Neural cell (in vitro differentiated cells): ENCODE measurements at regions not wholly inside any gene's neighbourhood (a gene's known extent, or its start where the extent isn't known, plus 50 kb on each side); places are given as distances from the start of the nearest gene placed in this dataset.

Experiments used
- EP300 ChIP-seq: fragments of 450-650 bp; conservative IDR thresholded peaks from 2 replicates; pipeline ENCODE4 v1.6.1; 2014; ENCODE audit warnings: antibody characterized with exemption, mild to moderate bottlenecking, moderate library complexity; ENCODE audit not compliant: poor library complexity, severe bottlenecking
- RAD21 ChIP-seq: fragments of 450-650 bp; conservative IDR thresholded peaks from 2 replicates; pipeline ENCODE4 v1.6.1; 2014; ENCODE audit warnings: antibody characterized with exemption, mild to moderate bottlenecking, moderate library complexity
- SMC3 ChIP-seq: fragments of 450-650 bp; conservative IDR thresholded peaks from 2 replicates; pipeline ENCODE4 v1.6.1; 2014; ENCODE audit warnings: antibody characterized with exemption, mild to moderate bottlenecking, moderate library complexity; ENCODE audit not compliant: poor library complexity
- TAF1 ChIP-seq: IDR thresholded peaks from 2 replicates; pipeline ENCODE4 v1.6.1; 2012; ENCODE audit warnings: low read depth
- TF ChIP-seq, protein P1 (sequence below): fragments of 450-650 bp; IDR thresholded peaks from 2 replicates; pipeline ENCODE4 v1.5.1; 2014; ENCODE audit warnings: antibody characterized with exemption, mild to moderate bottlenecking, moderate library complexity; ENCODE audit not compliant: poor library complexity, severe bottlenecking
- TF ChIP-seq, protein P2 (sequence below): IDR thresholded peaks from 2 replicates; pipeline ENCODE4 v1.6.1; 2012; ENCODE audit warnings: borderline replicate concordance

DNA sequence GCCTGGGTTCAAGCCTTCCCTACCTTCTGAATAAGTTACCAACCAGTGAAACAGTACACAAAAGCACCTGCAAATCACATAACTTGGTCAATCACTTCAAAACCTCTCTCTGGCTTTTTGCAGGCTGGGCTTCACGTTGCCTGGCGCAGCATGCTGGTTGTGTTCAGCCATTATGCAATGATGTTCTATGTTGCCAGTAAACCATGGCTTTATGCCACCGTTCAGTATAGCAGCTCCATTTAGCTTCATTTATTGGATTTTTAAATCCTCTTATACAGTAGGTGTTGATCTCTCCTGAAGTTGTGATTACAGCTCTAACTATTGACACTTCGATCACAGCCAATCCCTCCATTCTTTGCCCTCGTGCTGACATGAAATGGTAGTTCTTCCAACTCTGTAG lies 233.6 kb upstream of the PTBP2 start:
- TF ChIP-seq, protein P1, sequence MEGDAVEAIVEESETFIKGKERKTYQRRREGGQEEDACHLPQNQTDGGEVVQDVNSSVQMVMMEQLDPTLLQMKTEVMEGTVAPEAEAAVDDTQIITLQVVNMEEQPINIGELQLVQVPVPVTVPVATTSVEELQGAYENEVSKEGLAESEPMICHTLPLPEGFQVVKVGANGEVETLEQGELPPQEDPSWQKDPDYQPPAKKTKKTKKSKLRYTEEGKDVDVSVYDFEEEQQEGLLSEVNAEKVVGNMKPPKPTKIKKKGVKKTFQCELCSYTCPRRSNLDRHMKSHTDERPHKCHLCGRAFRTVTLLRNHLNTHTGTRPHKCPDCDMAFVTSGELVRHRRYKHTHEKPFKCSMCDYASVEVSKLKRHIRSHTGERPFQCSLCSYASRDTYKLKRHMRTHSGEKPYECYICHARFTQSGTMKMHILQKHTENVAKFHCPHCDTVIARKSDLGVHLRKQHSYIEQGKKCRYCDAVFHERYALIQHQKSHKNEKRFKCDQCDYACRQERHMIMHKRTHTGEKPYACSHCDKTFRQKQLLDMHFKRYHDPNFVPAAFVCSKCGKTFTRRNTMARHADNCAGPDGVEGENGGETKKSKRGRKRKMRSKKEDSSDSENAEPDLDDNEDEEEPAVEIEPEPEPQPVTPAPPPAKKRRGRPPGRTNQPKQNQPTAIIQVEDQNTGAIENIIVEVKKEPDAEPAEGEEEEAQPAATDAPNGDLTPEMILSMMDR = no peak
- TF ChIP-seq RAD21 = no peak
- TF ChIP-seq EP300 = no peak
- no peak for TF ChIP-seq SMC3
- no peak for TF ChIP-seq TAF1
- TF ChIP-seq, protein P2, sequence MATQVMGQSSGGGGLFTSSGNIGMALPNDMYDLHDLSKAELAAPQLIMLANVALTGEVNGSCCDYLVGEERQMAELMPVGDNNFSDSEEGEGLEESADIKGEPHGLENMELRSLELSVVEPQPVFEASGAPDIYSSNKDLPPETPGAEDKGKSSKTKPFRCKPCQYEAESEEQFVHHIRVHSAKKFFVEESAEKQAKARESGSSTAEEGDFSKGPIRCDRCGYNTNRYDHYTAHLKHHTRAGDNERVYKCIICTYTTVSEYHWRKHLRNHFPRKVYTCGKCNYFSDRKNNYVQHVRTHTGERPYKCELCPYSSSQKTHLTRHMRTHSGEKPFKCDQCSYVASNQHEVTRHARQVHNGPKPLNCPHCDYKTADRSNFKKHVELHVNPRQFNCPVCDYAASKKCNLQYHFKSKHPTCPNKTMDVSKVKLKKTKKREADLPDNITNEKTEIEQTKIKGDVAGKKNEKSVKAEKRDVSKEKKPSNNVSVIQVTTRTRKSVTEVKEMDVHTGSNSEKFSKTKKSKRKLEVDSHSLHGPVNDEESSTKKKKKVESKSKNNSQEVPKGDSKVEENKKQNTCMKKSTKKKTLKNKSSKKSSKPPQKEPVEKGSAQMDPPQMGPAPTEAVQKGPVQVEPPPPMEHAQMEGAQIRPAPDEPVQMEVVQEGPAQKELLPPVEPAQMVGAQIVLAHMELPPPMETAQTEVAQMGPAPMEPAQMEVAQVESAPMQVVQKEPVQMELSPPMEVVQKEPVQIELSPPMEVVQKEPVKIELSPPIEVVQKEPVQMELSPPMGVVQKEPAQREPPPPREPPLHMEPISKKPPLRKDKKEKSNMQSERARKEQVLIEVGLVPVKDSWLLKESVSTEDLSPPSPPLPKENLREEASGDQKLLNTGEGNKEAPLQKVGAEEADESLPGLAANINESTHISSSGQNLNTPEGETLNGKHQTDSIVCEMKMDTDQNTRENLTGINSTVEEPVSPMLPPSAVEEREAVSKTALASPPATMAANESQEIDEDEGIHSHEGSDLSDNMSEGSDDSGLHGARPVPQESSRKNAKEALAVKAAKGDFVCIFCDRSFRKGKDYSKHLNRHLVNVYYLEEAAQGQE = no peak
